Stimulated activated CD4-positive, alpha-beta T cell treated with anti-CD3 and anti-CD28 coated beads, Interleukin-15, amount 100 ng/mL, for 24 hours (primary cell): ENCODE measurements at regions not wholly inside any gene's neighbourhood (a gene's known extent, or its start where the extent isn't known, plus 50 kb on each side); places are given as distances from the start of the nearest gene placed in this dataset.
A peak's percentile ranks its signal among the peaks of the same experiment; 100 is the strongest.
"Not testable (repeated sequence)": the region's sequence is repeated elsewhere in the genome, so short reads cannot be mapped to it uniquely, and the experiment has no call there.

Experiments
- DNase-seq: peaks from one replicate; pipeline ENCODE4 v3.0.0-alpha.2; 2020

DNA sequence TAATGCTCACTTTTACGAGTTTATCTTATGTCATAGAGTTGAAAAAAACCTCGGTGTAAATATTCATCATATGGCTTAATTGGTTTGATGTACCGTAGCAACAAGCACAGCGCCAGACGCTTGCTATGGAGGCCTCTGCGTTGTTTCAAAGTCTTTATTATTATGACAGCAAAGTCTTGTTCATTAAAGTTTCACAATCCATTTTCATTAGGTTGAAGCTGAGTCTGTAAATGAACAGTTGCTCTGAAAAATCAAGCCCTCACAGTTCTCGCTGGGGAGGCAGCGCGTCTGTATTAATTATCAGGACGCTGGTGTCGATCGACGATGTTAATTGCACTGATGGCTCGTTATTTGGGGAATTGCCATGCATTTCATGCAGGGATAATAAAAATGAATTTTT, 185.6 kb downstream of the INSC start:
- DNase-seq: no peak

GRCh38 chr11:15307619-15308024, 192.9 kb downstream of the INSC start:
- no peak for DNase-seq

GRCh38 chr11:15308840-15309239, 194.1 kb downstream of the INSC start:
- DNase-seq: no peak

GRCh38 chr11:15309296-15309695, 194.6 kb downstream of the INSC start:
- no peak for DNase-seq

GRCh38 chr11:15313862-15314261, 199.1 kb downstream of the INSC start:
- no peak for DNase-seq

DNA sequence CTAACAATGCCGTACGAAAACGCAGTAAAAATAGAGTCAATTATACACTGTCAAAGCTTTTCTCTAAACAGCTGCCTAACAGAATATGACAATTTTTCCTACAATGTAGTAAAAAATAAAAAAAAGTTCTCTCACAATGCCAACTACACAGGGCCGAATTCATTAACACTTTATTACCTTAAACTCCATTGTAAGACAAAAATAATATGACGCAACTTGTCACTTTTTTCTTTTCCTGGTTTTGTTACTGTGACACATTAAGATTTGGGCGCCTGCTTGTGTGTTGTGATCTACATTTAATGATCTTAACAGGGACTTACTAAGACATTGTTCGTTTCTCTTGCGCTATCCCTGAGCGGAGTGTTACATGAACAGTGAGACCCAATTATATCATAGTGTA, 204.1 kb downstream of the INSC start:
- no peak for DNase-seq

DNA sequence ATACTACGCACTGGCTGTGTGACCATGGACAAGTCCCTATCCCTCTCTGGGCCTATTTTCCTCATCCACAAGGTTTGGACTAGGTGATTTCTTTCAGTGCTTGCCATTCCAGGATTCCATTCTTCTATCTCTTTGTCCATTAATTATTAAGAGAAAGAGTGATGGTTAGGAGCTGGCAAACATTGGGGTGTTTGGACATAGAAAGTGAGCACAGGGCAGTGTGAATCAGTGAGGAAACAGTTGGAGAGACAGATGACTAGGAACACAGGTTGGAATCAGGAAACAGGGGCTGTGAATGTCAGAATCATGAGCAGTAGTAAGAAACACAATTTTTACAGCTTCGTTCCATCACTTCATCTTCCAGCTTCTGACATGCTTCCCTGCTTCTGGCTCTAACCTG, 211.8 kb downstream of the INSC start:
- DNase-seq: no peak

DNA sequence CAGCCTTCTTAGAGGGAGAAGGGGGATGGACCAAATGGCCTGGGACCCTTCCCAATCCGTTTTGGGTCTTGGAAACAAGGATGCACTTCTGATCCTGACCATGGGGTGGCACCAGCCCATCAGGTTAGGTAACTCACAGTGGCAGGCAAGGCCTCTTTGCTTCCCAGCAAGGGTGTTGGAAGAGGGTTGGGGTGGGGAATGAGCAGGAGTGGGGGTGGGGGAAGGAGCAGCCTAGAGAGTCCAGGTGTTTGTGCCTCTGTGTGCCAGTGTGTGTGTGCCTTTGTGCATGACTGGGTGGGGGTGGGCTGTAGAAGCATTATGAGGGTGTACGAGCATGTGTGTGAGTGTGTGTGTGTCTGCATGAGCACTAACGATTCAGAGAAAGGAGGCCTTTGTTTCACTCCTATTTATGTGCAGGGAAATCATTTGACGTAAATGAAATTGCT, 213.1 kb downstream of the INSC start:
- DNase-seq: peak; percentile 22

DNA sequence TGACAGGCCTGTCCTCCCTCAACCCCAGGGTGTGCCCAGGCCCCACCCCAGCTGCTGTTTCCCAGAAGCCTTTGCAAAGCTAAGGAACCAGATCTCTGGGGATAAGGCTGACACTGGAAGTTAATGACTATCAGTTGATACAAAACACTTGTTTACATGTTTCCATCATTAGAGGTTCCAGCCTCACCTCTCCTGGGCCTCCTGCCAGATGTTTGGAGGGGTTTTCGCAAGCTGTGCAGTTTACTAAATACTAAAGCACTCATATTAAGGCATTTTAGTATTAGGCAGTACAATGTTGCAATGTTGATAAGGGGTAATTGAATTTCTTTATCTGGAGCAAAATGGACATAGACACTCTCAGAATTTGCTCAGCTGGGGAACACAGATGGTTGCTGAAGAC, 218.7 kb downstream of the INSC start:
- no peak for DNase-seq

- DNase-seq: no peak
Observed at GRCh38 chr11:15334766-15335165, 220.0 kb downstream of the INSC start.

DNA sequence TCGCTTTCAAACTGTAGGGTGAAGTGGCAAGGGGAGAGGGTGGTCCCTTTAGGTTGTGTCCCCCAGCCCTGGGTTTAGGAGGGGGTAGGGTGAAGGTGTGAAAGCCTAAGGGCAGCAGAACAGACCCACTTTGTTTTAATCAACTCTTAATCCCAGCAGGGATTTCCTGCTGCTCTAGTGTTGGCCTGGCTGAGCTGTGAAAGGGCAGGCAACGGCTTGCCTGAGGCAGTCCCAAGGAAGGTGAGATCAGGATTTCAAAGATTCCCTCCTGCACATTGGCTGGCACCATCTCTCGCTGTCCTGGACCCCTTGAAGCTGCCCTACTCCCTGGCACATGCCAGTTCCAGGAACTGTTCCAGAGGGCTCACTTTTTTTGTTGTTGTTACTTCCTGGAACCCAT, 221.3 kb downstream of the INSC start:
- DNase-seq: no peak

GRCh38 chr11:15339302-15339701, 224.6 kb downstream of the INSC start:
- DNase-seq: no peak

DNA sequence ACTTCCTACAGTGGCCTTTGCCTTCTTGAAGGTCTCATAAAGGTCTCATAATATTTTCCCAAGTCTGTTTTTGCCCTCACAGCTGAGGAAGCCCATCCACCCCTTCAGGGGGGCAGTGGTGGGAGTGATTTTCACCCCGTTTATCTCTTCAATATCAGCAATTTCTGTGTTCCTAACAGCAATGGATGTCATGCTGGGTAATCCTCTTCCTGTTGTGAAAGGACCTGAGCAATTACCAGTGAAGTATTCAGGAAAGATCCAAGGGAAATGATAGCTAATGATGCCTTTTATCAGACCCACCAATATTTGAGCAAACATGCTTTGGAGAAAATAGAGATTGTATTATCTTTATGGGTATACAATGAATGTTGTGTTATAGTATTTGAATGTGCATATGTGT, 226.9 kb downstream of the INSC start:
- no peak for DNase-seq

DNA sequence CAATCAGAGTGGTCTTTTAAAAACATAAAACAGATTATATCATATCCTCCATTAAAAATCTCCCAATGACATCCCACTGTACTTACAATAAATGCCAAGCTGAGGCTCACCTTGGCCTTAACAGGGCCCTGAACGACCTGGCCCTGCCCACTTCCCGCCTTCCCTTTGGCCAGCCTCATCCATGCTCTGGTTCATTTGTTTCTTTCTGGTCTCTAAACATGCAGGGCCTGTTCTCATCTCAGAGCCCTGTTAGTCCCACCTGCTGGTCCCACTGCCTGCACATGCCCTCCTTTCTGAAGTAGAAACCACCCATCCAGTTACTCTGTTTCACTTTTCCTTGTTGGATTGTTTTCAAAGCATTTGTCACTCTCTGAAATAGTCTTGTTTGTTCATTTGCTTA, 227.4 kb downstream of the INSC start:
- no peak for DNase-seq

GRCh38 chr11:15346907-15347306, 232.2 kb downstream of the INSC start:
- no peak for DNase-seq

- no peak for DNase-seq
Observed at GRCh38 chr11:15347969-15348734, 233.4 kb downstream of the INSC start.

- DNase-seq: no peak
Observed at GRCh38 chr11:15349413-15349812, 234.7 kb downstream of the INSC start.

DNA sequence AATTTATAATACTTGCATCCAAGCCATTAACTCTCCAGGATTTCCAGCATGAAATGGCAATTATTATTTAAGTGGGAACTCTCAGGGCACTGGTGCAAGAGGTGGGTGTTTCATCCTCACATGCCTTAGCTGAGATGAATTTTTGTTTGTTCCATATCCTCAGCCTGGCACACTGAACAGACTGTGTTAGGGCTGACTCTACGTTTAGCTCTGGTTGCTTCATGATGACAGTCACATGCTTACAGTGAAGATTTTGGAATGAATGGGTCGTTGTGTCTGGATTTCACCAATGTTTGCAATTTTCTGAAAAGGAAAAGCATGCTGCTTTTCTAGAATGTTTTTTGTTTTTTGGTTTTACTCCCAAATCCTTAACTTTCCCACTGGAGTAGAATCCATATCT, 246.6 kb downstream of the INSC start:
- DNase-seq: no peak

- not testable (repeated sequence) for DNase-seq
Observed at GRCh38 chr11:15365286-15365685, 250.6 kb downstream of the INSC start.

DNA sequence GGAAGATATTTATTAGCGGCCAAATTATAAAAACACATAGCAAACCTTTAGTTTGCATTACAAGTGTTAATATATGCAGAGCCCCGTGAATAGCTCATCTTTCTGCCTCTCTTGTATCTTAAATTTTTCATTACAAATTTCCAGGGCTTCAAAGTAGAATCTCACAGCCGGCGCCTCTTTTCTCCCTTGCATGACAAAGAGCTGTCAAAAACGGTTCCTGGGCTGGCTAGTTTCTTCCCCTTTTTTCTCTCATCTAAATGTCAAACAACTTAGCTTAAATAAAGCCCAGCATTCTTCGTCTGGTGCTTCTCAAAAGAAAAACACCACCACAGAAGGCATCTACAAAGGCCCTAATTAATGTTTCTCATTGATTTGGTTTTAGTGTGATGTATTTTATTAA, 253.0 kb downstream of the INSC start:
- DNase-seq: no peak

DNA sequence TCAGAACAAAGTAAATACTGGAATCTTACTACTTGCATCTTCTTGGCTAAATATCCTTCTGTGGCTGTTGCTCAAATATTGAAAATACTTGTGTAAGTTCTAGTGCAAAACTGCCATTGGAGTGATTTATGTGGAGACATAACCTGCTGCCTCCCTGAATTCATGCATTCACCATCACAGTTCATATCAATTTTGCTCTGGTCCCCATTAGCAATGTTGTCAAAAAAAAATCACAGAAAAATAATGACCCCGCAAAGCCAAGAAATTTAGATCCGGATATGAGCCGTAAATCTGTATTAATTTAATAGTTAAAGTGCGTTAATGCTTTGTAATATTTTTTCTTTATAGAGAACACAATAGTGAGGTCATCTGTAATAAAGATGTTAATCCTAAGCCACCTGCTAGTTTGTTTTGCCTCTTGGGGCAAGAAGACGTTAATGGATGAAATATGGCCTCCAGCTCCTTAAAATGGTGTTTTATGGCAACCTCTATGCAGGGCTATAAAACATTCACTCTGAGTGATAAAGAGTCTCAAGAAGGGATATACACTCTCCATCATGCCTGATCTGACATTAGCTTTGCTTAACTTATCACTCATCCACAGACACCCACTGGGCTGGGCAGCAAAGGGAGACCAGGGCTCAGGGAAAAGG, 255.9 kb downstream of the INSC start:
- DNase-seq: no peak

- DNase-seq: no peak
Observed at GRCh38 chr11:15371533-15371932, 256.8 kb downstream of the INSC start.

GRCh38 chr11:15374418-15374817, 259.7 kb downstream of the INSC start:
- DNase-seq: no peak

DNA sequence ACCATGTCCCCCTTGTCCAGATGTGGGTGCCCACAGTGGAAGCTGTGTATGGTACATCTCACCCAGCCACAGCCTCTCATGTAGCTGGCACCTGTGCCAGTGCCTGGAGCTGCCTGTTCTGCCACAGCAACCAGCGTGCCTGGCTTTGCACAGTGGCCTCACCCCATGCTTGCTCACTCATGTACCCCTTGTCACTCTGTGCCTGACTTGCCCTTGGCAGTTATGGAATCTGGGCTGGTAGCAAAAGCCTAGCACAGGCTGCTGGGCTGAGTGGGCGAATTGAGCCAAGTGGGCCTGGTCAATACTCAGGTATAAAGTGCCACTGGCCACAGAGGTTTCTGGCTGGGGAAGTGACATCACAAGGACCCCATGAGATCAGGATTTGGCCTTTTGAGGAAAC, 264.2 kb downstream of the INSC start:
- no peak for DNase-seq

GRCh38 chr11:15379483-15379882, 264.8 kb downstream of the INSC start:
- no peak for DNase-seq
